HuH-7.5 (cell line): ENCODE measurements at regions not wholly inside any gene's neighbourhood (a gene's known extent, or its start where the extent isn't known, plus 50 kb on each side); places are given as distances from the start of the nearest gene placed in this dataset.

Source experiments
- DNase-seq: peaks from one replicate; pipeline ENCODE4 v3.0.0; 2011; ENCODE audit warnings: low spot score

GRCh38 chr2:104635608-104636007, 218.3 kb upstream of the POU3F3 start:
- no peak for DNase-seq

- DNase-seq: no peak
Observed at GRCh38 chr2:104638190-104638858, 215.6 kb upstream of the POU3F3 start.

- DNase-seq: no peak
Observed at GRCh38 chr2:104638859-104639202, 215.1 kb upstream of the POU3F3 start.

GRCh38 chr2:104641786-104642185, 212.1 kb upstream of the POU3F3 start:
- DNase-seq: no peak

- no peak for DNase-seq
Observed at GRCh38 chr2:104648376-104648775, 205.5 kb upstream of the POU3F3 start.

- DNase-seq: no peak
Observed at GRCh38 chr2:104649866-104650265, 204.0 kb upstream of the POU3F3 start.

- DNase-seq: no peak
Observed at GRCh38 chr2:104650405-104650996, 203.4 kb upstream of the POU3F3 start.

- DNase-seq: no peak
Observed at GRCh38 chr2:104654811-104655210, 199.1 kb upstream of the POU3F3 start.

- DNase-seq: no peak
Observed at GRCh38 chr2:104656571-104657163, 197.2 kb upstream of the POU3F3 start.

GRCh38 chr2:104658144-104658835, 195.6 kb upstream of the POU3F3 start:
- DNase-seq: no peak

GRCh38 chr2:104658904-104659591, 194.9 kb upstream of the POU3F3 start:
- no peak for DNase-seq

GRCh38 chr2:104660991-104661390, 192.9 kb upstream of the POU3F3 start:
- no peak for DNase-seq

GRCh38 chr2:104664672-104665071, 189.2 kb upstream of the POU3F3 start:
- no peak for DNase-seq

GRCh38 chr2:104668631-104669030, 185.3 kb upstream of the POU3F3 start:
- no peak for DNase-seq

GRCh38 chr2:104673225-104673624, 180.7 kb upstream of the POU3F3 start:
- DNase-seq: no peak

GRCh38 chr2:104678181-104678580, 175.7 kb upstream of the POU3F3 start:
- DNase-seq: no peak

GRCh38 chr2:104685591-104685990, 168.3 kb upstream of the POU3F3 start:
- DNase-seq: no peak

GRCh38 chr2:104687147-104687546, 166.8 kb upstream of the POU3F3 start:
- DNase-seq: no peak

- DNase-seq: no peak
Observed at GRCh38 chr2:104690255-104690984, 163.5 kb upstream of the POU3F3 start.

GRCh38 chr2:104698276-104698675, 155.6 kb upstream of the POU3F3 start:
- no peak for DNase-seq

GRCh38 chr2:104701411-104701911, 152.5 kb upstream of the POU3F3 start:
- no peak for DNase-seq
